ENCODE measurements at regions not wholly inside any gene's neighbourhood (a gene's known extent, or its start where the extent isn't known, plus 50 kb on each side); places are given as distances from the start of the nearest gene placed in this dataset.

- Histone ChIP-seq H2BK12ac (ENCODE audit: low read depth, low read length) (no peak overlapping the region), H3K9me3 (ENCODE audit: insufficient read depth in 2 of 2, low read depth in 1 of 2, low read length in 1 of 2) (peaks cover 0 to 6% of the 10 kb centered on the region in 2 experiments; a peak in 2 of 4 replicates), H2AK5ac (ENCODE audit: low read depth, low read length) (no peak overlapping the region), H2BK15ac (ENCODE audit: low read length) (no peak overlapping the region), H3K23me2 (ENCODE audit: low read depth, low read length) (no peaks in the 10 kb centered on the region), H3K18ac (ENCODE audit: extremely low read depth, low read length) (no peak overlapping the region), H2BK20ac (ENCODE audit: low read length) (no peak overlapping the region), H4K91ac (replicated peaks; ENCODE audit: insufficient read length, low read length) (no peak overlapping the region), H2BK120ac (replicated peaks; ENCODE audit: low read depth, low read length) (no peak overlapping the region), H3K27ac (ENCODE audit: low read depth, low read length) (no peak overlapping the region), H3K4ac (replicated peaks; ENCODE audit: insufficient read length, low read depth, low read length) (no peak overlapping the region), H3K23ac (ENCODE audit: insufficient read length) (no peak overlapping the region), H3K9ac (replicated peaks in 1 of 4; ENCODE audit: extremely low read depth in 1 of 4, low read depth in 3 of 4, low read length in 3 of 4) (no peak overlapping the region), H3K36me3 (ENCODE audit: control insufficient read depth in 2 of 4, insufficient read depth in 4 of 4, low read length in 3 of 4) (no peaks in the 10 kb centered on the region), H3K79me2 (ENCODE audit: control insufficient read depth in 1 of 2, insufficient read depth in 2 of 2, low read length in 2 of 2) (no peaks in the 10 kb centered on the region), H4K20me1 (replicated peaks in 1 of 2; ENCODE audit: control insufficient read depth in 1 of 2, insufficient read depth in 2 of 2, low read length in 2 of 2) (no peaks in the 10 kb centered on the region), H4K8ac (ENCODE audit: extremely low read depth, insufficient read depth, low read length) (no peak overlapping the region), H3K79me1 (ENCODE audit: low read depth, low read length) (no peaks in the 10 kb centered on the region), H2BK5ac (ENCODE audit: low read depth, low read length) (no peak overlapping the region), H3K27me3 (replicated peaks in 1 of 4; ENCODE audit: control insufficient read depth in 3 of 4, extremely low read depth in 1 of 4, insufficient read depth in 3 of 4, low read length in 3 of 4) (no peaks in the 10 kb centered on the region), H3K14ac (ENCODE audit: insufficient read length) (no peak overlapping the region), H3K4me1 (replicated peaks in 1 of 4; ENCODE audit: control insufficient read depth in 3 of 4, insufficient read depth in 4 of 4, low read length in 3 of 4) (peaks cover 0 to 2% (median 0%) of the 10 kb centered on the region in 4 experiments; a peak in 1 of 7 replicates), H2AFZ (ENCODE audit: low read length) (no peak overlapping the region), H4K5ac (ENCODE audit: insufficient read length, low read depth, low read length) (no peak overlapping the region), H3K4me3 (ENCODE audit: extremely low read depth in 1 of 4, insufficient read depth in 2 of 4, low read depth in 3 of 4, low read length in 4 of 4) (no peak overlapping the region), H3K4me2 (ENCODE audit: insufficient read depth in 1 of 2, low read depth in 2 of 2, low read length in 2 of 2) (no peak overlapping the region), H3K56ac (replicated peaks; ENCODE audit: insufficient read length, low read depth, low read length) (no peak overlapping the region)
- ChIA-PET POLR2A (ENCODE audit: partially characterized antibody) (no interaction called here), CTCF (ENCODE audit: partially characterized antibody) (no interaction called here)
- 93% methylated on average over 3 of the region's 3 CpGs; no CpG with 5 or more reads in 1 of the 2 experiments for WGBS, 2 experiments (ENCODE audit: extremely low coverage in 1 of 2, insufficient coverage in 1 of 2, insufficient read length in 1 of 2, insufficient replicate concordance in 2 of 2, low coverage in 1 of 2, low lambda C conversion rate in 2 of 2, missing lambda C conversion rate in 1 of 2)
- no peak for DNase-seq (ENCODE audit: low read depth in 1 of 2, low spot score in 2 of 2)
- TF ChIP-seq POU5F1 (IDR thresholded peaks at IDR 0.05; ENCODE audit: low read depth, low read length) (no peak), YY1 (IDR thresholded peaks at IDR 0.05; ENCODE audit: low read depth, low read length) (no peak), TAF1 (IDR thresholded peaks at IDR 0.05; ENCODE audit: low read depth, low read length) (no peak), ATF3 (IDR thresholded peaks at IDR 0.05; ENCODE audit: insufficient read depth, low read depth, low read length) (no peak), POLR2A (IDR thresholded peaks at IDR 0.05; ENCODE audit: control extremely low read depth in 1 of 2, low read depth in 2 of 2, low read length in 2 of 2) (no peak), CHD2 (IDR thresholded peaks at IDR 0.05; ENCODE audit: low read length) (no peak), CBX8 (IDR thresholded peaks at IDR 0.05; ENCODE audit: borderline replicate concordance, low read depth, low read length) (no peak), JUND (IDR thresholded peaks at IDR 0.05; ENCODE audit: low read length) (no peak), RAD21 (IDR thresholded peaks at IDR 0.05 in 1 of 2, conservative IDR thresholded peaks at IDR 0.05 in 1 of 2; ENCODE audit: low read depth in 2 of 2, low read length in 2 of 2) (no peak), PHF8 (conservative IDR thresholded peaks at IDR 0.05; ENCODE audit: low read depth, low read length) (no peak), KDM5A (IDR thresholded peaks at IDR 0.05; ENCODE audit: low read length) (no peak), SP1 (IDR thresholded peaks at IDR 0.05; ENCODE audit: low read depth, low read length) (no peak), MAFK (IDR thresholded peaks at IDR 0.05; ENCODE audit: low read depth, low read length) (no peak)
- FAIRE-seq, result no peak
Observed at GRCh38 chr1:95699149-95699953, 465.3 kb downstream of the RWDD3 start.

Measured in H1 (cell line).